T-helper 9 cell (primary cell): ENCODE measurements at regions not wholly inside any gene's neighbourhood (a gene's known extent, or its start where the extent isn't known, plus 50 kb on each side); places are given as distances from the start of the nearest gene placed in this dataset.
"Not testable (repeated sequence)": the region's sequence is repeated elsewhere in the genome, so short reads cannot be mapped to it uniquely, and the experiment has no call there.

Experiments
- DNase-seq: peaks from one replicate; pipeline ENCODE4 v3.0.0-alpha.2; 2020

- no peak for DNase-seq
These were observed 617.1 kb downstream of the NR2F2 start for GRCh38 chr15:96947296-96948229.

GRCh38 chr15:96948981-96949380, 618.5 kb downstream of the NR2F2 start:
- DNase-seq, result no peak

GRCh38 chr15:96958721-96959120, 628.2 kb downstream of the NR2F2 start:
- no peak for DNase-seq

- DNase-seq, result no peak
These were observed 629.0 kb downstream of the NR2F2 start for GRCh38 chr15:96959501-96959900.

GRCh38 chr15:96960711-96961480, 630.4 kb downstream of the NR2F2 start:
- DNase-seq, result no peak

GRCh38 chr15:96966554-96966953, 636.1 kb downstream of the NR2F2 start:
- no peak for DNase-seq

GRCh38 chr15:96969732-96970710, 639.5 kb downstream of the NR2F2 start:
- no peak for DNase-seq

GRCh38 chr15:96972201-96972600, 641.7 kb downstream of the NR2F2 start:
- no peak for DNase-seq

- no peak for DNase-seq
These were observed 644.3 kb downstream of the NR2F2 start for GRCh38 chr15:96974761-96975160.

- DNase-seq, result no peak
These were observed 647.4 kb downstream of the NR2F2 start for GRCh38 chr15:96977886-96978285.

GRCh38 chr15:96978937-96979473, 648.5 kb downstream of the NR2F2 start:
- DNase-seq, result no peak

- not testable (repeated sequence) for DNase-seq
These were observed 653.7 kb downstream of the NR2F2 start for GRCh38 chr15:96984121-96984671.

- DNase-seq, result no peak
These were observed 662.3 kb downstream of the NR2F2 start for GRCh38 chr15:96992817-96993216.

- DNase-seq, result no peak
These were observed 667.0 kb downstream of the NR2F2 start for GRCh38 chr15:96997538-96997937.

- DNase-seq, result no peak
These were observed 678.5 kb downstream of the NR2F2 start for GRCh38 chr15:97009031-97009431.

- no peak for DNase-seq
These were observed 682.5 kb downstream of the NR2F2 start for GRCh38 chr15:97012986-97013385.

- DNase-seq, result no peak
These were observed 683.0 kb downstream of the NR2F2 start for GRCh38 chr15:97013491-97013890.

- DNase-seq, result no peak
These were observed 683.5 kb downstream of the NR2F2 start for GRCh38 chr15:97014001-97014400.

- no peak for DNase-seq
These were observed 693.0 kb downstream of the NR2F2 start for GRCh38 chr15:97023488-97023844.

- DNase-seq, result no peak
These were observed 696.3 kb downstream of the NR2F2 start for GRCh38 chr15:97026781-97027180.

- no peak for DNase-seq
These were observed 697.3 kb downstream of the NR2F2 start for GRCh38 chr15:97027772-97028171.

- no peak for DNase-seq
These were observed 699.8 kb downstream of the NR2F2 start for GRCh38 chr15:97030251-97030650.
